Muscle of back (tissue), 3 donors: ENCODE measurements at regions not wholly inside any gene's neighbourhood (a gene's known extent, or its start where the extent isn't known, plus 50 kb on each side); places are given as distances from the start of the nearest gene placed in this dataset.
A peak's percentile ranks its signal among the peaks of the same experiment; 100 is the strongest.
"Not testable (repeated sequence)": the region's sequence is repeated elsewhere in the genome, so short reads cannot be mapped to it uniquely, and the experiment has no call there.

Experiments used
- DNase-seq, 3 donors: peaks; one replicate each; pipeline versions ENCODE4 v3.0.0 to v3.0.0-alpha.2; 2013

- no peak for DNase-seq
Observed at GRCh38 chr17:71084219-71084618, 914.9 kb downstream of the KCNJ2 start.

- no peak for DNase-seq
Observed at GRCh38 chr17:71084838-71085237, 915.5 kb downstream of the KCNJ2 start.

- DNase-seq = no peak
Observed at GRCh38 chr17:71085238-71086033, 916.1 kb downstream of the KCNJ2 start.

- DNase-seq = no peak
Observed at GRCh38 chr17:71089431-71089830, 920.1 kb downstream of the KCNJ2 start.

GRCh38 chr17:71098071-71098470 lies 928.7 kb downstream of the KCNJ2 start:
- no peak for DNase-seq

- peak in 1 of 3 donors; percentile 53 for DNase-seq
Observed at GRCh38 chr17:71099003-71099714, 929.8 kb downstream of the KCNJ2 start.

- DNase-seq = no peak
Observed at GRCh38 chr17:71102777-71103176, 933.4 kb downstream of the KCNJ2 start.

- DNase-seq = no peak
Observed at GRCh38 chr17:71104225-71104624, 934.9 kb downstream of the KCNJ2 start.

- not testable (repeated sequence) for DNase-seq
Observed at GRCh38 chr17:71106056-71106455, 936.7 kb downstream of the KCNJ2 start.

- DNase-seq = no peak
Observed at GRCh38 chr17:71107136-71107535, 937.8 kb downstream of the KCNJ2 start.

- DNase-seq = no peak
Observed at GRCh38 chr17:71109697-71110096, 940.4 kb downstream of the KCNJ2 start.

GRCh38 chr17:71110326-71110725 lies 941.0 kb downstream of the KCNJ2 start:
- DNase-seq = no peak

- DNase-seq = no peak
Observed at GRCh38 chr17:71111460-71111859, 942.1 kb downstream of the KCNJ2 start.

GRCh38 chr17:71111934-71112333 lies 942.6 kb downstream of the KCNJ2 start:
- DNase-seq = peak; percentile 15 to 51 (median 21)

GRCh38 chr17:71113347-71113746 lies 944.0 kb downstream of the KCNJ2 start:
- no peak for DNase-seq

GRCh38 chr17:71114911-71115668 lies 945.8 kb downstream of the KCNJ2 start:
- no peak for DNase-seq

- no peak for DNase-seq
Observed at GRCh38 chr17:71115669-71115972, 946.3 kb downstream of the KCNJ2 start.

- no peak for DNase-seq
Observed at GRCh38 chr17:71117466-71117865, 948.1 kb downstream of the KCNJ2 start.

- DNase-seq = no peak
Observed at GRCh38 chr17:71118039-71118438, 948.7 kb downstream of the KCNJ2 start.

GRCh38 chr17:71127416-71127815 lies 958.1 kb downstream of the KCNJ2 start:
- no peak for DNase-seq

GRCh38 chr17:71142333-71142732 lies 973.0 kb downstream of the KCNJ2 start:
- no peak for DNase-seq

GRCh38 chr17:71145486-71145885 lies 975.3 kb upstream of the SOX9 start:
- no peak for DNase-seq

GRCh38 chr17:71147906-71148305 lies 972.9 kb upstream of the SOX9 start:
- no peak for DNase-seq
